HL-60 (cell line): ENCODE measurements at regions not wholly inside any gene's neighbourhood (a gene's known extent, or its start where the extent isn't known, plus 50 kb on each side); places are given as distances from the start of the nearest gene placed in this dataset.

Experiments used
- DNase-seq, 2 experiments: peaks; one replicate each; pipeline ENCODE4 v3.0.0-alpha.2; 2010 to 2020; ENCODE audit warnings: low read depth in 1 of 2, low spot score in 1 of 2
- H3K27ac ChIP-seq: fragments of 250-450 bp; sonication (Bioruptor Pico); replicated peaks from 2 replicates; pipeline ENCODE4 v1.5.1; 2020; ENCODE audit warnings: mild to moderate bottlenecking, moderate library complexity
- H3K27me3 ChIP-seq: fragments of 250-450 bp; sonication (Bioruptor Pico); 2 replicates; pipeline ENCODE4 v1.5.1; 2021; ENCODE audit warnings: mild to moderate bottlenecking, moderate library complexity; ENCODE audit not compliant: insufficient read depth, poor library complexity, severe bottlenecking
- H3K4me3 ChIP-seq: replicated peaks from 2 replicates; pipeline ENCODE4 v1.5.1; 2011; ENCODE audit warnings: mild to moderate bottlenecking, control low read depth, low read length; ENCODE audit not compliant: insufficient read depth
- CTCF ChIP-seq: IDR thresholded peaks from one replicate; pipeline ENCODE4 v1.5.1; 2011; ENCODE audit warnings: low read length, control low read depth, inconsistent platforms; ENCODE audit not compliant: insufficient read depth
- GABPA ChIP-seq: IDR thresholded peaks from 2 replicates; pipeline ENCODE4 v1.6.1; 2012; ENCODE audit warnings: low read depth
- POLR2AphosphoS5 ChIP-seq: IDR thresholded peaks from 2 replicates; pipeline ENCODE4 v1.6.1; 2012; ENCODE audit warnings: low read depth
- SPI1 ChIP-seq: IDR thresholded peaks from 2 replicates; pipeline ENCODE4 v1.6.1; 2012; ENCODE audit warnings: low read depth, mild to moderate bottlenecking, borderline replicate concordance
- TF ChIP-seq, protein P1 (sequence below): IDR thresholded peaks from 2 replicates; pipeline ENCODE4 v1.6.1; 2012; ENCODE audit warnings: low read depth; ENCODE audit not compliant: insufficient replicate concordance

- DNase-seq = no peak
- H3K27ac ChIP-seq = no peak overlapping the region
- no peaks in the 10 kb centered on the region for H3K27me3 ChIP-seq
- no peak overlapping the region for H3K4me3 ChIP-seq
- no peak for TF ChIP-seq POLR2AphosphoS5
- no peak for TF ChIP-seq SPI1
- no peak for TF ChIP-seq GABPA
Observed at GRCh38 chr10:28120795-28121194, 121.9 kb upstream of the ODAD2 start.

DNA sequence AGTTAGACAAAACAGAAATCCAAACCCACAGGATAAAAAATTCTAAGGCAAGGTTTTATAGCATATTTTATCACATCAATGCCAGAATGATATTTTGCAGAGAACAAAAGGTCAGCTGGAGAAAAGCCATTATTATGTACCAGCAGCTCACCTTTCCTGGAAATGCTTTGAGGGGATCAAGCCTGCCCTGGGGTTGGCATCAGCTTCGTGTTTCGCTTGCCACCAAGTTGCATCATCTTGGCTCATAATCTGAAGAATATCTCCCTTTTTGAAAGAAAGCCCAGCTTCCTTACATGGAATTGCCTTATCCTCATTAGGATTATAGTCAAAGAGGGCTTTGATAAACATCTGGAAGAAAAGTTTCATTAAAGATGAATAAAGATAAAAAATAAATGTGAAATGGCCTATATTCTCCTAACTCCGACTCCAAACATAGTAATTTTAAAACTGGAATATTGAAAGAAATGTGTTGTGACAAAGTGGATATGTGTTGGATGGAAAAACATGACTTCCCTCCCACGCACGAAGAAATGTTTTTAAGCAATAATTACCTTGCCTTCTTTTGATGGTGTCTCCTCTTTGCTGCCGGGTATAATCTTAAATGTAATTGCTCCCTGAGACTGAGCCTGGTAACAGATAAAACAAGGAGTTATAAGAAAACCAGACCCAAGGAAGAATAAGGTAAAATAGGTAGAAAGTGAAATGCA lies 121.3 kb upstream of the ODAD2 start:
- Histone ChIP-seq H3K27ac (no peak overlapping the region), H3K4me3 (no peak overlapping the region), H3K27me3 (no peaks in the 10 kb centered on the region)
- TF ChIP-seq POLR2AphosphoS5 (no peak), CTCF (no peak), SPI1 (no peak), GABPA (no peak)
- TF ChIP-seq, protein P1, sequence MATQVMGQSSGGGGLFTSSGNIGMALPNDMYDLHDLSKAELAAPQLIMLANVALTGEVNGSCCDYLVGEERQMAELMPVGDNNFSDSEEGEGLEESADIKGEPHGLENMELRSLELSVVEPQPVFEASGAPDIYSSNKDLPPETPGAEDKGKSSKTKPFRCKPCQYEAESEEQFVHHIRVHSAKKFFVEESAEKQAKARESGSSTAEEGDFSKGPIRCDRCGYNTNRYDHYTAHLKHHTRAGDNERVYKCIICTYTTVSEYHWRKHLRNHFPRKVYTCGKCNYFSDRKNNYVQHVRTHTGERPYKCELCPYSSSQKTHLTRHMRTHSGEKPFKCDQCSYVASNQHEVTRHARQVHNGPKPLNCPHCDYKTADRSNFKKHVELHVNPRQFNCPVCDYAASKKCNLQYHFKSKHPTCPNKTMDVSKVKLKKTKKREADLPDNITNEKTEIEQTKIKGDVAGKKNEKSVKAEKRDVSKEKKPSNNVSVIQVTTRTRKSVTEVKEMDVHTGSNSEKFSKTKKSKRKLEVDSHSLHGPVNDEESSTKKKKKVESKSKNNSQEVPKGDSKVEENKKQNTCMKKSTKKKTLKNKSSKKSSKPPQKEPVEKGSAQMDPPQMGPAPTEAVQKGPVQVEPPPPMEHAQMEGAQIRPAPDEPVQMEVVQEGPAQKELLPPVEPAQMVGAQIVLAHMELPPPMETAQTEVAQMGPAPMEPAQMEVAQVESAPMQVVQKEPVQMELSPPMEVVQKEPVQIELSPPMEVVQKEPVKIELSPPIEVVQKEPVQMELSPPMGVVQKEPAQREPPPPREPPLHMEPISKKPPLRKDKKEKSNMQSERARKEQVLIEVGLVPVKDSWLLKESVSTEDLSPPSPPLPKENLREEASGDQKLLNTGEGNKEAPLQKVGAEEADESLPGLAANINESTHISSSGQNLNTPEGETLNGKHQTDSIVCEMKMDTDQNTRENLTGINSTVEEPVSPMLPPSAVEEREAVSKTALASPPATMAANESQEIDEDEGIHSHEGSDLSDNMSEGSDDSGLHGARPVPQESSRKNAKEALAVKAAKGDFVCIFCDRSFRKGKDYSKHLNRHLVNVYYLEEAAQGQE = no peak
- no peak for DNase-seq

DNA sequence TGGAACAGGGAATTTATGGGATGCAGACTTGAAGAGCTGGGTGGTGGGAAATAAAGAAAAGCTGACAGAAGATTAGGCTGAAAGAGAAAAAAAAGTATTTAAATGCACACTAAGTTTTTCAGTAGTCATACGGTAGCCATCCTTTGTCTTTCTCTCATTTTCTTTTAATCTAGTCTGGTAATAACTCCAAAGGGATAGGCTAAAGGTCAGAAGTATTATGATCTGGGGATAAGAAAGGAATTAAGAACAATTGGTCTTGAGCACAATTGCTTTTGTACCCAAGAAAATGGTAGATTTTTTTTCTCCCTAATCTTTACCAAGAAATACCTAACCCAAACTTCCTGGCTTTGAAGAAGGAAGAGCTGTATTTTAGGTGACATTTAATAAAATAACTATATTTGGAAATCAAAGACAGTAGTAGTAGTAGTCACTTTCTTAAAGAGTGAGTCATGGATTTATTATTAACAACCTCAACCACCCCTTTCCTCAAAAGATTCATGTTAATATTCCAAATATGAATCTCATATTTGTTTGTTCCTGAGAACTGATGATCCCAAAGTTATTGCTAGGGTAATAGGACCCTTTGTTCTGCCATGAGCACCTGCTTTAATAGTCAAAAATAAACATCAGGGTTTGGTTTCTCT lies 120.2 kb upstream of the ODAD2 start:
- DNase-seq = no peak

More for the DNA sequence above, 120.2 kb upstream of the ODAD2 start:
- H3K27me3 ChIP-seq = no peaks in the 10 kb centered on the region
- no peak for TF ChIP-seq SPI1
- TF ChIP-seq GABPA = no peak
- no peak for TF ChIP-seq POLR2AphosphoS5
- TF ChIP-seq, protein P1 = no peak
- TF ChIP-seq CTCF = no peak
- no peak overlapping the region for H3K27ac ChIP-seq
- H3K4me3 ChIP-seq = no peak overlapping the region
